ENCODE measurements at regions not wholly inside any gene's neighbourhood (a gene's known extent, or its start where the extent isn't known, plus 50 kb on each side); places are given as distances from the start of the nearest gene placed in this dataset.
"Not testable (repeated sequence)": the region's sequence is repeated elsewhere in the genome, so short reads cannot be mapped to it uniquely, and the experiment has no call there.

DNA sequence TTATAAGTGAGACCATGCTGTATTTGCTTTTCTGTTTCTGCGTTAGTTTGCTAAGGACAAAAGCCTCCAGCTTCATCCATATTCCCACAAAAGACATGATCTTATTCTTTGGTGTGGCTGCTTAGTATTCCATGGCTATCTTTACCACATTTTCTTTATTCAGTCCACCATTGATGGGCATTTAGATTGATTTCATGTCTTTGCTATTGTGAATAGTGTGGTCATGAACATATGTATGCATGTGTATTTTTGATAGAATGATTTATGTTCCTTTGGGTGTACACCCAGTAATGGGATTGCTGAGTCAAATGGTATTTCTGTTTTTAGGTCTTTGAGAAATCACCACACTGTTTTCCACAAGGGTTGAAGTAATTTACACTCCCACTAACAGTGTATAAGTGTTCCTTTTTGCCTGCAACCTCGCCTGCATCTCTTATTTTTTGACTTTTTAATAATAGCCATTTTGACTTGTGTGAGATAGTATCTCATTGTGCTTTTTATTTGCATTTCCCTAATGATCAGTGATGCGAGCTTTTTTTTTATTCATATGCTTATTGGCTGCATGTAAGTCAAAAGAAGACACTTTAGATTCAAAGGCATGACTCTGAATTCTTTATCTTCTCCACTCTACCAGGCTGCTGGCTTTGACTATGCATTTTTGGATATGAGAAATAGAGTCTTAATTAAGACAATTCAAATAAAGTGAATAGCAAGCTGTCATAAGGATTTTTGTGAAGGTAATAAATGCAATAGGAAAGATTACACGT is 183.3 kb upstream of the SYNPR start:
- no peak overlapping the region for H3K27ac Mint-ChIP-seq
- H3K36me3 Mint-ChIP-seq, result no peaks in the 10 kb centered on the region
- H3K4me3 Mint-ChIP-seq, result no peak overlapping the region
- ChIA-PET CTCF (no interaction called here), POLR2A (no interaction called here)
- no peaks in the 10 kb centered on the region for H3K4me1 Mint-ChIP-seq (ENCODE audit: low read depth)
- H3K27me3 Mint-ChIP-seq, result no peaks in the 10 kb centered on the region
- H3K9me3 Mint-ChIP-seq, result peaks cover 10% of the 10 kb centered on the region
- intact Hi-C loops (cut with micrococcal nuclease), result no loop called here
- no peak for DNase-seq

DNA sequence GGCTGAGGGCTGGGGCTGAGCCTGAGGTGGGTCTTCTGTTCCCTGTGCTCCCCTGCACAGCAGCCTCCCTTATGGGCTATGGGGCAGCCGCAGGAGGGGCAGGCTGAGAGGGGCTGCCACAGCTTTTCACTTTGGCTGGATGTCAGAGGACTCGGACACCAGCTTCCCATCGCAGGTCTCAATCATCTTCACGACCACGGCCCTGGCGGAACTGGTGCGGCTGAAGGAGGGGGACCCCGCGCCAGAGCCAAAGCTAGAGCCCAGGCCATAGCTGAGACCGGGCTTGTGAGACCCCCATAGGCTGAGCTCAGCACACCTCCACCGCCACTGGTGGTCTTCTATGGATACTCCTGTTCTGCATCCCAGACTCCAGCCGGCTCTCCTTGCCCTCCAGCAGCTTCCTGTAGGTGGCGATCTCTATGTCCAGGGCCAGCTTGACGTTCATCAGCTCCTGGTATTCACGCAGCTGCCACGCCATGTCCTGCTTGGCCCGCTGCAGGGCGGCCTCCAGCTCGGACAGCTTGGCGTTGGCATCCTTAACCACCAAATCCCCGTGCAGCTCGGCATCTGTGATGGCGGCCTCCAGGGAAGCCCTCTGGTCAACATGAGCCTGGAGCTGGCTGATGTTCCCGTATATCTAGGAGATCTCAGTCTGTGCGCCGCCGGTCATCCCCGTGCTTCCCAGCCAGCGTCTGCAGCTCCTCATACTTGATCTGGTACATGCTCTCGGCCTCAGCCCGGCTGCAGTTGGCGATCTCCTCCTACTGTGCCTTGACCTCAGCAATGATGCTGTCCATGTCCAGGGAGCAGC is 181.7 kb upstream of the SYNPR start:
- peaks cover 10% of the 10 kb centered on the region for H3K9me3 Mint-ChIP-seq

DNA sequence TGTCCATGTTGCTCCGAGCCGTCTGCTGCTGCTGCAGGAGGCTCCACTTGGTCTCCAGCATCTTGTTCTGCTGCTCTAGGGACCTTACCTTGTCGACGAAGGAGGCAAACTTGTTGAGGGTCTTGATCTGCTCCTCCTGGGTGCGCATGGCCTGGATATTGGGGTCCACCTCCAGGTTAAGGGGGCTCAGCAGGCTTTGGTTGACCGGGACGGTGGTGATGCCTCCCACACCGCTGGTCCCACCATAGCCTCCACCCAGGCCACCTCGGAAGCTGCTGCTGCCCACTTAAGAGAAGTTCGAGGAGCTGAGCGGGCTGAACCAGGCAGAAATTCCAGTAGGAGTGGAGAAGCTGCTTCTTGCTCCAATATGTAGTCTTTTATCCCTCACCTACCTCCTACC is 180.7 kb upstream of the SYNPR start:
- DNase-seq, result no peak
- H3K27me3 Mint-ChIP-seq, result no peaks in the 10 kb centered on the region
- ChIA-PET POLR2A (no interaction called here), CTCF (no interaction called here)
- no peak overlapping the region for H3K4me3 Mint-ChIP-seq
- intact Hi-C loops (cut with micrococcal nuclease), result no loop called here
- H3K27ac Mint-ChIP-seq, result no peak overlapping the region
- no peaks in the 10 kb centered on the region for H3K4me1 Mint-ChIP-seq (ENCODE audit: low read depth)
- peaks cover 8% of the 10 kb centered on the region for H3K9me3 Mint-ChIP-seq
- no peaks in the 10 kb centered on the region for H3K36me3 Mint-ChIP-seq

More for the DNA sequence above, 181.7 kb upstream of the SYNPR start:
- H3K4me3 Mint-ChIP-seq, result no peak overlapping the region
- H3K36me3 Mint-ChIP-seq, result no peaks in the 10 kb centered on the region
- intact Hi-C loops (cut with micrococcal nuclease), result no loop called here
- ChIA-PET POLR2A (no interaction called here), CTCF (no interaction called here)
- no peak for DNase-seq
- no peak overlapping the region for H3K27ac Mint-ChIP-seq
- H3K4me1 Mint-ChIP-seq (ENCODE audit: low read depth), result no peaks in the 10 kb centered on the region
- H3K27me3 Mint-ChIP-seq, result no peaks in the 10 kb centered on the region

DNA sequence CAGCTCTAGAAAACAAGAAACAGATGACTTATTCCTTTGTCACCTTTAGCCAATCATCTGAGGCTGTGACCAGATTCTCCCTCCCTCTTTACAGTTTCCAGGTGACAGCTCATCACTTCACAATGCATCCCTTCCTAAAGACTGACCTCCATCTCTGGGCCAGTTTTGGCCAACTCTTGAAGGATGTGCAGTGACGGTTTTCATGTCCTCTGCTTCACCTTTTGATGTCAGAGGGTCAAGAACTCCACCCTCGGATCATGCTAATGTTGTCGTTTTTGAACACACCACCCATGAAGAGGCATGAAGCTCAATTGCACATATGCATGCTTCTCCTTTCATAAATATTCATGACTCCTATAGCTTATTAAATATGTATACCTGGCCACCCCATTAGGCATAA is 161.2 kb upstream of the SYNPR start:
- intact Hi-C loops (cut with micrococcal nuclease), result no loop called here
- no peaks in the 10 kb centered on the region for H3K36me3 Mint-ChIP-seq
- POLR2A ChIA-PET, result no interaction called here
- DNase-seq, result no peak
- no peaks in the 10 kb centered on the region for H3K4me1 Mint-ChIP-seq (ENCODE audit: low read depth)
- H3K27me3 Mint-ChIP-seq, result no peaks in the 10 kb centered on the region
- CTCF ChIA-PET, result no interaction called here
- no peak overlapping the region for H3K4me3 Mint-ChIP-seq
- no peak overlapping the region for H3K27ac Mint-ChIP-seq
- peaks cover 4% of the 10 kb centered on the region for H3K9me3 Mint-ChIP-seq

DNA sequence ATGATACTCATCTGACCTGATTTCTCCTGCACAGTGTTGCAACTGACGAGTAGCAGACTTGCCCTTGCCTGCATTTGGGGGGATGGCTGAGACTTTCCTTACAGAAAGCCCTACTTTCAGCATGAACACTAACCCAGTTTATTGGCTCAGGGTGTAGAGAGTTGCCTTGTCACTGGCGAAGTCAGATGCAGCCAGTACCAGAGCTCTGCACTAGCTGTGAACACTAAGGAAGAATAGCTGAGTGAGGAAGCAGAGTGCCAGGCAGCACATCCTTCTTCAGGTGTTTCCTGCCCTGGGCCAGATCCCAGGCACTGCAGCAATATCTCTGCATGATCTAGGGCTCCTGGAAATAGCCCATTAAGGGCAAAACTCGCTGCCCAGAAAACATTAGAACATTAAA is 154.0 kb upstream of the SYNPR start:
- Mint-ChIP-seq H3K36me3 (no peaks in the 10 kb centered on the region), H3K27ac (no peak overlapping the region), H3K4me3 (no peak overlapping the region), H3K9me3 (peaks cover 2% of the 10 kb centered on the region), H3K27me3 (no peaks in the 10 kb centered on the region), H3K4me1 (ENCODE audit: low read depth) (no peaks in the 10 kb centered on the region)
- no peak for DNase-seq
- intact Hi-C loops (cut with micrococcal nuclease), result no loop called here
- ChIA-PET CTCF (no interaction called here), POLR2A (no interaction called here)

DNA sequence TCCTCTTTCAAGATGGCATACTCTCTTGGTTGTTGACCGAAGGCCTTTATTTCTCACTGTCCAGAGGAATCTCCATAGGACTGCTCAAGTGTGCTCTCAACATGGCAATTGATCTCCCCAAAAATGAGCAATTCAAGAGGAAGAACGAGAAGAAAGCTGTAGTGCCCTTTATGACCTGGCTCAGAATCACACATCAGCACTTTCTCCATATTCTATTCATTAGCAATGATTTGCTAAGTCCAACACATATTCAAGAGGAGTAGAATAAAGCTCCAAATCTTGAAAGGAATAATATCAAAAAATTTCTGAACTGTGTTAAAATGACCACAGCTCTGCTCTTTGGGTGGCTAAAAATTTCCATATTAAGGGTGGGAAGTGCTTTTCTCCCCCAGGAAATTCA is 151.6 kb upstream of the SYNPR start:
- ChIA-PET POLR2A (no interaction called here), CTCF (no interaction called here)
- no peaks in the 10 kb centered on the region for H3K27me3 Mint-ChIP-seq
- intact Hi-C loops (cut with micrococcal nuclease), result no loop called here
- H3K27ac Mint-ChIP-seq, result no peak overlapping the region
- no peak overlapping the region for H3K4me3 Mint-ChIP-seq
- no peak for DNase-seq
- H3K9me3 Mint-ChIP-seq, result peaks cover 6% of the 10 kb centered on the region
- H3K36me3 Mint-ChIP-seq, result no peaks in the 10 kb centered on the region
- no peaks in the 10 kb centered on the region for H3K4me1 Mint-ChIP-seq (ENCODE audit: low read depth)

DNA sequence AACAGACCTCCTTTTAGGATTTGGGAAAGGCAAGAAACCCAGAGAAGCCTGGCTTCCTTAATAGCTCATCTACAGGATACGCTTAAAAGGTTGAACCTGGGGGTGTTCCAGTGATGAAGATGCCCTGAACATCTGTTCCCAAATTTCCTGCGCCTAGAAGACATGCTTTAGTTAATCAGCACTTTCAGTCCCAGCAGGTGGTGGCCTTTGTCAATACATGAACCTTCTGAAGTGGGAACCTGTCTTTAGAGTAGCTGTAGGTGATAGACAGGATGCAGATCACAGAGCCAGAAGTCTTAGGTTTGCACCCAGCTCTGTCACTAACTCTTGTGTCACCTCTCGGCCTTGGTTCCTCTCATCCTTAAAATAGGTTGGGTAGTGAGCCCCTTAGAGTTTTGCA is 149.7 kb upstream of the SYNPR start:
- intact Hi-C loops (cut with micrococcal nuclease), result no loop called here
- DNase-seq, result no peak
- H3K27me3 Mint-ChIP-seq, result no peaks in the 10 kb centered on the region
- no peaks in the 10 kb centered on the region for H3K4me1 Mint-ChIP-seq (ENCODE audit: low read depth)
- H3K36me3 Mint-ChIP-seq, result no peaks in the 10 kb centered on the region
- H3K4me3 Mint-ChIP-seq, result no peak overlapping the region
- H3K9me3 Mint-ChIP-seq, result peaks cover 6% of the 10 kb centered on the region
- H3K27ac Mint-ChIP-seq, result no peak overlapping the region
- POLR2A ChIA-PET, result no interaction called here
- CTCF ChIA-PET, result no interaction called here

DNA sequence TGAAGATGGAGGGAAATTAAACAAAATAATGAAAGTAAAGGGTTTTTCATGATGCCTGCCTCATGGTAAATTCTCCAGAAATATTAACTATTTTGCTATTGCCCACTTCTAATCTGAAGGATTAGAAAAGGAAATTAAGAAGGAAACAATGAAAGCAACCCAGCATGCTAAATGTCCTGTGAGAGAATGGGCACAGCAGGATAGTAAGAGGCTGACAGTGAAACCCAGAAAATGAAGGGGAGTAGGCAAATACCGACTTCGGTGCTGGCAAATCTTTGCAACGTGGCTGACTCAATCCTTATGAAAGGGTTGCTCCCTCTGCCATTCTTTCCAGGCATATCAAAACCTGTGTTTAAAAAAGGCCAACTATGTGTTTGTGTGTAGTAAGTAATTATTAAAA is 147.5 kb upstream of the SYNPR start:
- DNase-seq, result no peak
- POLR2A ChIA-PET, result no interaction called here
- no peak overlapping the region for H3K4me3 Mint-ChIP-seq
- peaks cover 6% of the 10 kb centered on the region for H3K9me3 Mint-ChIP-seq
- no peaks in the 10 kb centered on the region for H3K4me1 Mint-ChIP-seq (ENCODE audit: low read depth)
- no peaks in the 10 kb centered on the region for H3K27me3 Mint-ChIP-seq
- CTCF ChIA-PET, result no interaction called here
- H3K36me3 Mint-ChIP-seq, result no peaks in the 10 kb centered on the region
- H3K27ac Mint-ChIP-seq, result no peak overlapping the region
- intact Hi-C loops (cut with micrococcal nuclease), result no loop called here

DNA sequence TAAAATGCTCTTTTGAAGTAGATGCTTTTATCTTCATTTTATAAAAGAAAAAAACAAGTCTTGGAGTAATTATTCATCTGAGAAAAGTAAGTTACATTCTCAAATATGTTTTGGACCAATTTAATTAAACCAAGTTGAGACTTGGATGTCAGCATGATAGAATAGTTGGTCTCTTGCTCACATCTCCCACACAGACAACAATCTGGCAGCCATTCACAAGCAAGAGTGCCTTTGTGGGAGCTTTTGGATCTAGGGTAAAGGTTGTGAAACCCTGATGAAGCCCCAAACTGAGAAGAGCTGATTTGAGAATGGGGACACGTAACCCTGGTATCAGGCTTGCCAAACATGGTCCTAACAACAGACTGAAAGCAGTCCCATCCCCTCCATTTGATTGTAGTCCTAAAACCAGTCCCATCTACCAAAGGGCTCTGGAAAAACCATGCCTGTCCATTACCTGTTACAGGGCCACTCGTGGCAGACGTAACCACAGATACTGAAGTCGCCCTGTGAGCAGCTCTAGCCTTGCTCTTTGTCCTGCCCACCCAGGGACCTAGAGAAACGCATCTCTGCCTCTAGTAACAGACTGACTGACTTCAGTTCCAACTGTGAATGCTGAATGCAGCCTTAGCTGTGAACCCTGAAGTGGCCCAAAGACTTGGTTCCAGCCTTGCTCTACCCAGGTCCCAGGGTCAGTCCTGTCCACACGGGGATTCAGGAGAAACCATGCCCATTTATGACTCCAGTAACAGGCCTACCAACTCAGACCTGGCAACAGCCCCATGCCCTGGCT is 145.5 kb upstream of the SYNPR start:
- Mint-ChIP-seq H3K36me3 (no peaks in the 10 kb centered on the region), H3K27ac (no peak overlapping the region), H3K9me3 (peaks cover 12% of the 10 kb centered on the region), H3K4me1 (ENCODE audit: low read depth) (no peaks in the 10 kb centered on the region), H3K27me3 (no peaks in the 10 kb centered on the region), H3K4me3 (no peak overlapping the region)
- POLR2A ChIA-PET, result no interaction called here
- intact Hi-C loops (cut with micrococcal nuclease), result no loop called here
- DNase-seq, result no peak
- CTCF ChIA-PET, result no interaction called here

DNA sequence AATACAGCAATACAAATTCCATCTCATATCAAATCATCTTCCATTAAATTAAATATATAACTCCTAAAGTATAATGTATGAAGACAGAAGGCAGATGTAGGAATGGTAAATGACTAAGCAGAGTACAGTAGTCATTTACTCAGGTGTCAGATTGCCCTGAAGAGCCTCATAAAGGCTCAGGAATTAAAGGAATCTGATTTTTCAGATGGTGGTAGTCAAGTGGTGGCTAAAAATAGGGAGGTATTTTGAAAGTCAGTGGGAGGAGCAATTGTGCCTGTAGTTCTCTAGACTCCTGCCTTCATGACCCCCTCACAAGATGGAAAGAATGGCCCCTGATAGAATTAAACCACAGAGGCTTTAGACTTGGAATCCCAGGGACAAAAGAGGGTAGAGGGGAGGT is 142.7 kb upstream of the SYNPR start:
- H3K27ac Mint-ChIP-seq, result no peak overlapping the region
- CTCF ChIA-PET, result no interaction called here
- H3K4me3 Mint-ChIP-seq, result no peak overlapping the region
- H3K36me3 Mint-ChIP-seq, result no peaks in the 10 kb centered on the region
- intact Hi-C loops (cut with micrococcal nuclease), result no loop called here
- H3K27me3 Mint-ChIP-seq, result no peaks in the 10 kb centered on the region
- no peaks in the 10 kb centered on the region for H3K4me1 Mint-ChIP-seq (ENCODE audit: low read depth)
- POLR2A ChIA-PET, result no interaction called here
- DNase-seq, result no peak
- H3K9me3 Mint-ChIP-seq, result peaks cover 9% of the 10 kb centered on the region

DNA sequence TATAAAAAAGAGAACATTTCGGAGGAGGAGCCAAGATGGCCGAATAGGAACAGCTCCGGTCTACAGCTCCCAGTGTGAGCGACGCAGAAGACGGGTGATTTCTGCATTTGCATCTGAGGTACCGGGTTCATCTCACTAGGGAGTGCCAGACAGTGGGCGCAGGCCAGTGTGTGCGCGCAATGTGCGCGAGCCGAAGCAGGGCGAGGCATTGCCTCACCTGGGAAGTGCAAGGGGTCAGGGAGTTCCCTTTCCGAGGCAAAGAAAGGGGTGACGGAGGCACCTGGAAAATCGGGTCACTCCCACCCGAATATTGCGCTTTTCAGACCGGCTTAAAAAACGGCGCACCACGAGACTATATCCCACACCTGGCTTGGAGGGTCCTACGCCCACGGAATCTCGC is 141.9 kb upstream of the SYNPR start:
- H3K27ac Mint-ChIP-seq; POLR2A ChIA-PET; CTCF ChIA-PET; intact Hi-C loops (cut with micrococcal nuclease); H3K27me3 Mint-ChIP-seq; H3K4me1 Mint-ChIP-seq (ENCODE audit: low read depth); H3K9me3 Mint-ChIP-seq; DNase-seq; H3K36me3 Mint-ChIP-seq; H3K4me3 Mint-ChIP-seq: not testable (repeated sequence)

DNA sequence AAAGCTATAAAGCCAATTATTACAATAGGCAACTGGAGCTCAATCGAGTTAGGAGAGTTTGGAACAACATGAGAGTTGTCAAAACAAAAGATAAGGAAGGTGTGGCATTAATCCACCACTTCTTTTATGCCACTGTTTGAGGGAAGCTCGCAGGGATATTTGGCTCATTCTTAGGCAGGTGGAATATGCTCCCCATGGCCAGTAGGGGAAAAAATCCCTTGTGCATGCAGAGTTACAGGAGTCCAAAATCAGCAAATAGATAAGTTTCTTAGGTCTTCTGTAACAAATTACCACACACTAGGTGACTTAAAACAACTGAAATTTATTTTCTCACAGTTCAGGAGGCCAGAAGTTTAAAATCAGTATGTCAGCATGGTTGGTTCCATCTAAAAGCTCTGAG is 135.4 kb upstream of the SYNPR start:
- peaks cover 2% of the 10 kb centered on the region for H3K9me3 Mint-ChIP-seq
- CTCF ChIA-PET, result no interaction called here
- no peaks in the 10 kb centered on the region for H3K36me3 Mint-ChIP-seq
- H3K27me3 Mint-ChIP-seq, result no peaks in the 10 kb centered on the region
- no peak overlapping the region for H3K27ac Mint-ChIP-seq
- intact Hi-C loops (cut with micrococcal nuclease), result no loop called here
- H3K4me1 Mint-ChIP-seq (ENCODE audit: low read depth), result no peaks in the 10 kb centered on the region
- H3K4me3 Mint-ChIP-seq, result no peak overlapping the region
- POLR2A ChIA-PET, result no interaction called here
- no peak for DNase-seq

DNA sequence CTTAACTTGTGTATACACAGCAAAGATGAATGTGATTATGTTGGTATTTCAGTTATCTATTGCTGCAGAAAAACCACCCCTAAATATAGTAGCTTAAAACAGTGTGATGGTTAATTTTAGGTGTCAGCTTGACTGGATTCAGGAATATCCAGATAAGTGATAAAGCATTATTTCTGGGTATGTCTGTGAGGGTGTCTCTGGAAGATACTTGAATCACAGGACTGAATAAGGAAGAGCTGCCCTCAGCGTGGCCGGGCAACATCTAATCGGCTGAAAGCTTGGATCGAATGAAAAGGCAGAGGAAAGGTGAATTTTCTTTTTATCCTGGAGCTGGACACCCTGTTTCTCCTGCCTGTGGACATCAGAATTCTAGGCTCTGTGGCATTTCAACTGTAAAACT is 132.0 kb upstream of the SYNPR start:
- H3K27me3 Mint-ChIP-seq, result no peaks in the 10 kb centered on the region
- no peak overlapping the region for H3K4me3 Mint-ChIP-seq
- H3K36me3 Mint-ChIP-seq, result no peaks in the 10 kb centered on the region
- no peaks in the 10 kb centered on the region for H3K9me3 Mint-ChIP-seq
- no peaks in the 10 kb centered on the region for H3K4me1 Mint-ChIP-seq (ENCODE audit: low read depth)
- no peak for DNase-seq
- intact Hi-C loops (cut with micrococcal nuclease), result no loop called here
- H3K27ac Mint-ChIP-seq, result no peak overlapping the region
- CTCF ChIA-PET, result no interaction called here
- POLR2A ChIA-PET, result no interaction called here
